ENCODE measurements at regions not wholly inside any gene's neighbourhood (a gene's known extent, or its start where the extent isn't known, plus 50 kb on each side); places are given as distances from the start of the nearest gene placed in this dataset.

DNA sequence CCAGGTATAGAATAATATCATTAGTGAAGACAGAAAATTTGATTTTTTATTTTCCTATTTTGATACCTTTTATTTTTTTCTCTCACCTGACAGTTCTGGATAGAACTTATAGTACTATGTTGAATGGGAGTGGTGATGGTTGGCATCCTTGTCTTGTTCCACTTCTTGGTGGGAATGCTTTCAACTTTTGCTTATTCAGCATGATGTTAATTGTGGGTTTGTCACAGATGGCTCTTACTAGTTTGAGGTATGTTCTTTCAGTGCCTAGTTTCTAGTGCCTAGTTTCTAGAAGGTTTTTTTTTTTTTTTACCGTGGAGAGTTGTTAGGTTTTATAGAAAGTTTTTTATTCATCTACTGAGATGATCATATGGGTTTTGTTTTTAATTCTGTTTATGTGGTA lies 516.3 kb upstream of the NOVA1 start:
- H3K4me3 ChIP-seq = no peak overlapping the region
- H3K4me1 ChIP-seq (ENCODE audit: insufficient read depth) = no peaks in the 10 kb centered on the region
- H3K9me2 ChIP-seq (ENCODE audit: insufficient read depth) = no peaks in the 10 kb centered on the region
- in situ Hi-C loops (cut with MboI) = no loop called here
- H3K4me2 ChIP-seq (ENCODE audit: unreplicated experiment) = no peak overlapping the region
- H2AFZ ChIP-seq = no peak overlapping the region
- H3K36me3 ChIP-seq (ENCODE audit: low read depth) = no peaks in the 10 kb centered on the region
- no peaks in the 10 kb centered on the region for H3K9me3 ChIP-seq (ENCODE audit: low read depth)
- no peaks in the 10 kb centered on the region for H3F3A ChIP-seq (ENCODE audit: insufficient read depth)
- H4K20me1 ChIP-seq (ENCODE audit: insufficient read depth) = no peaks in the 10 kb centered on the region
- WGBS, 2 experiments (ENCODE audit: low coverage in 1 of 2, low lambda C conversion rate in 2 of 2, missing lambda C conversion rate in 2 of 2) = 8 to 10% methylated on average over 1 of the region's 1 CpG
- H3K27ac ChIP-seq = no peak overlapping the region
- H3K27me3 ChIP-seq (replicated peaks; ENCODE audit: insufficient read depth) = no peaks in the 10 kb centered on the region
- H3K9ac ChIP-seq = no peak overlapping the region
- DNase-seq = no peak
- TF ChIP-seq EZH2 (IDR thresholded peaks at IDR 0.05; ENCODE audit: insufficient read depth, poor library complexity, severe bottlenecking) (no peak), EZH2phosphoT487 (IDR thresholded peaks at IDR 0.05; ENCODE audit: insufficient read depth, low read depth) (no peak)
- H3K79me2 ChIP-seq (ENCODE audit: insufficient read depth) = no peaks in the 10 kb centered on the region

- 19 to 31% methylated on average over 4 of the region's 4 CpGs for WGBS, 2 experiments (ENCODE audit: low coverage in 1 of 2, low lambda C conversion rate in 2 of 2, missing lambda C conversion rate in 2 of 2)
- H3F3A ChIP-seq (ENCODE audit: insufficient read depth) = no peaks in the 10 kb centered on the region
- H3K9me3 ChIP-seq (ENCODE audit: low read depth) = no peaks in the 10 kb centered on the region
- H3K4me1 ChIP-seq (ENCODE audit: insufficient read depth) = no peaks in the 10 kb centered on the region
- no peak overlapping the region for H3K4me2 ChIP-seq (ENCODE audit: unreplicated experiment)
- no peaks in the 10 kb centered on the region for H4K20me1 ChIP-seq (ENCODE audit: insufficient read depth)
- no peak overlapping the region for H2AFZ ChIP-seq
- no peaks in the 10 kb centered on the region for H3K27me3 ChIP-seq (replicated peaks; ENCODE audit: insufficient read depth)
- no peak for DNase-seq
- H3K36me3 ChIP-seq (ENCODE audit: low read depth) = no peaks in the 10 kb centered on the region
- H3K9ac ChIP-seq = no peak overlapping the region
- H3K4me3 ChIP-seq = no peak overlapping the region
- in situ Hi-C loops (cut with MboI) = no loop called here
- TF ChIP-seq EZH2 (IDR thresholded peaks at IDR 0.05; ENCODE audit: insufficient read depth, poor library complexity, severe bottlenecking) = no peak
- TF ChIP-seq EZH2phosphoT487 (IDR thresholded peaks at IDR 0.05; ENCODE audit: insufficient read depth, low read depth) = no peak
- H3K9me2 ChIP-seq (ENCODE audit: insufficient read depth) = no peaks in the 10 kb centered on the region
- no peak overlapping the region for H3K27ac ChIP-seq
- H3K79me2 ChIP-seq (ENCODE audit: insufficient read depth) = no peaks in the 10 kb centered on the region
Measured at GRCh38 chr14:27123162-27123561, 525.3 kb upstream of the NOVA1 start.

DNA sequence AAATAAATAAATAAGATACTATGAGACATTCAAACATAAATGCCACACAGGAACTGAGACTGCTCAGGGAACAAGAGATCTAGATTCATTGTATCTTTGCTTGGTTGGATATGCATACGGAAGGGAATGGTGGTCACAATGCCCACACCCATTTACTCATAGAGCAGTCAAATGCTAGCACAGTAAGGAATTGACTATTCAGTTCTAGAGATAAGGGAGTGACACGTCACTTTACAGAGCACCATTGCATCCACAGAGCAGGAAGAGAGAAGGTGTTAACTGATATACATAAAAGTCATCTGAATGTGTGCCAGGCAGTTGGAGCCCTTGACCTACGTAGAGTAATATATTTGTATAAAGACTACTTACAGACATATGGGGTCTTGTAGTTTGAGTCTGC lies 530.0 kb upstream of the NOVA1 start:
- WGBS, 2 experiments (ENCODE audit: low coverage in 1 of 2, low lambda C conversion rate in 2 of 2, missing lambda C conversion rate in 2 of 2) = 26 to 32% methylated on average over 3 of the region's 3 CpGs
- DNase-seq = no peak
- no peak overlapping the region for H3K27ac ChIP-seq
- no peaks in the 10 kb centered on the region for H4K20me1 ChIP-seq (ENCODE audit: insufficient read depth)
- H3K79me2 ChIP-seq (ENCODE audit: insufficient read depth) = no peaks in the 10 kb centered on the region
- no peak overlapping the region for H3K9ac ChIP-seq
- H3K9me2 ChIP-seq (ENCODE audit: insufficient read depth) = no peaks in the 10 kb centered on the region
- no peak overlapping the region for H3K4me3 ChIP-seq
- H3K4me1 ChIP-seq (ENCODE audit: insufficient read depth) = no peaks in the 10 kb centered on the region
- no peaks in the 10 kb centered on the region for H3K36me3 ChIP-seq (ENCODE audit: low read depth)
- H2AFZ ChIP-seq = no peak overlapping the region
- no peak for TF ChIP-seq EZH2 (IDR thresholded peaks at IDR 0.05; ENCODE audit: insufficient read depth, poor library complexity, severe bottlenecking)
- TF ChIP-seq EZH2phosphoT487 (IDR thresholded peaks at IDR 0.05; ENCODE audit: insufficient read depth, low read depth) = no peak
- no peaks in the 10 kb centered on the region for H3K9me3 ChIP-seq (ENCODE audit: low read depth)
- no peaks in the 10 kb centered on the region for H3K27me3 ChIP-seq (replicated peaks; ENCODE audit: insufficient read depth)
- no peaks in the 10 kb centered on the region for H3F3A ChIP-seq (ENCODE audit: insufficient read depth)
- in situ Hi-C loops (cut with MboI) = no loop called here
- H3K4me2 ChIP-seq (ENCODE audit: unreplicated experiment) = no peak overlapping the region

- H3K4me3 ChIP-seq = no peak overlapping the region
- H3K36me3 ChIP-seq (ENCODE audit: low read depth) = no peaks in the 10 kb centered on the region
- H3K4me2 ChIP-seq (ENCODE audit: unreplicated experiment) = no peak overlapping the region
- in situ Hi-C loops (cut with MboI) = no loop called here
- no peak overlapping the region for H2AFZ ChIP-seq
- no peaks in the 10 kb centered on the region for H3K4me1 ChIP-seq (ENCODE audit: insufficient read depth)
- DNase-seq = no peak
- H3K9me3 ChIP-seq (ENCODE audit: low read depth) = no peaks in the 10 kb centered on the region
- H3F3A ChIP-seq (ENCODE audit: insufficient read depth) = no peaks in the 10 kb centered on the region
- no peaks in the 10 kb centered on the region for H3K79me2 ChIP-seq (ENCODE audit: insufficient read depth)
- H3K27me3 ChIP-seq (replicated peaks; ENCODE audit: insufficient read depth) = no peaks in the 10 kb centered on the region
- no peak overlapping the region for H3K27ac ChIP-seq
- H4K20me1 ChIP-seq (ENCODE audit: insufficient read depth) = no peaks in the 10 kb centered on the region
- no peak overlapping the region for H3K9ac ChIP-seq
- no peak for TF ChIP-seq EZH2phosphoT487 (IDR thresholded peaks at IDR 0.05; ENCODE audit: insufficient read depth, low read depth)
- WGBS, 2 experiments (ENCODE audit: low coverage in 1 of 2, low lambda C conversion rate in 2 of 2, missing lambda C conversion rate in 2 of 2) = 17 to 32% methylated on average over 2 of the region's 2 CpGs
- H3K9me2 ChIP-seq (ENCODE audit: insufficient read depth) = no peaks in the 10 kb centered on the region
Measured at GRCh38 chr14:27134200-27134599, 536.4 kb upstream of the NOVA1 start.

GRCh38 chr14:27145170-27145569 lies 547.3 kb upstream of the NOVA1 start:
- Histone ChIP-seq H3K27me3 (replicated peaks; ENCODE audit: insufficient read depth) (no peaks in the 10 kb centered on the region), H3K79me2 (ENCODE audit: insufficient read depth) (no peaks in the 10 kb centered on the region), H3F3A (ENCODE audit: insufficient read depth) (no peaks in the 10 kb centered on the region), H3K4me1 (ENCODE audit: insufficient read depth) (no peaks in the 10 kb centered on the region), H3K36me3 (ENCODE audit: low read depth) (no peaks in the 10 kb centered on the region), H3K27ac (no peak overlapping the region), H3K4me2 (ENCODE audit: unreplicated experiment) (no peak overlapping the region), H3K9ac (no peak overlapping the region), H2AFZ (no peak overlapping the region), H3K9me2 (ENCODE audit: insufficient read depth) (no peaks in the 10 kb centered on the region), H3K4me3 (no peak overlapping the region), H4K20me1 (ENCODE audit: insufficient read depth) (no peaks in the 10 kb centered on the region), H3K9me3 (ENCODE audit: low read depth) (no peaks in the 10 kb centered on the region)
- TF ChIP-seq EZH2 (IDR thresholded peaks at IDR 0.05; ENCODE audit: insufficient read depth, poor library complexity, severe bottlenecking) (no peak), EZH2phosphoT487 (IDR thresholded peaks at IDR 0.05; ENCODE audit: insufficient read depth, low read depth) (no peak)
- 38 to 45% methylated on average over 1 of the region's 1 CpG for WGBS, 2 experiments (ENCODE audit: low coverage in 1 of 2, low lambda C conversion rate in 2 of 2, missing lambda C conversion rate in 2 of 2)
- DNase-seq = no peak
- in situ Hi-C loops (cut with MboI) = no loop called here
